Liver (tissue), 8 donors: ENCODE measurements at regions not wholly inside any gene's neighbourhood (a gene's known extent, or its start where the extent isn't known, plus 50 kb on each side); places are given as distances from the start of the nearest gene placed in this dataset.

Experiments used
- DNase-seq: peaks from one replicate; pipeline ENCODE4 v3.0.0-alpha.2; 2017; ENCODE audit warnings: low spot score
- H3K27ac ChIP-seq, 2 donors: one replicate each; pipeline ENCODE4 v1.7.0; 2013; ENCODE audit warnings: inconsistent platforms in 2 of 2, low read length in 2 of 2, control low read depth in 1 of 2, low read depth in 1 of 2, mild to moderate bottlenecking in 1 of 2
- H3K27me3 ChIP-seq, 4 donors: one replicate each; pipeline versions ENCODE4 v1.6.1 to v1.7.0; 2013; ENCODE audit warnings: low read length in 3 of 4, inconsistent platforms in 1 of 4, mild to moderate bottlenecking in 1 of 4, moderate library complexity in 1 of 4; ENCODE audit not compliant: control insufficient read depth in 4 of 4, insufficient read depth in 4 of 4
- H3K36me3 ChIP-seq, 4 donors: one replicate each; pipeline versions ENCODE4 v1.6.1 to v1.7.0; 2013; ENCODE audit warnings: low read length in 3 of 4, mild to moderate bottlenecking in 3 of 4, low read depth in 1 of 4, moderate library complexity in 1 of 4; ENCODE audit not compliant: control insufficient read depth in 4 of 4, insufficient read depth in 3 of 4
- H3K4me1 ChIP-seq, 4 donors: one replicate each; pipeline versions ENCODE4 v1.6.1 to v1.7.0; 2013; ENCODE audit warnings: low read length in 3 of 4, mild to moderate bottlenecking in 3 of 4, moderate library complexity in 1 of 4; ENCODE audit not compliant: control insufficient read depth in 4 of 4, insufficient read depth in 4 of 4
- H3K4me3 ChIP-seq, 3 donors: one replicate each; pipeline versions ENCODE4 v1.6.1 to v1.7.0; 2013; ENCODE audit warnings: low read length in 3 of 3, control low read depth in 1 of 3, low read depth in 1 of 3, mild to moderate bottlenecking in 1 of 3
- H3K9ac ChIP-seq, 2 donors: one replicate each; pipeline ENCODE4 v1.7.0; 2013; ENCODE audit warnings: low read length in 2 of 2, mild to moderate bottlenecking in 2 of 2, moderate library complexity in 2 of 2, control low read depth in 1 of 2, low read depth in 1 of 2
- H3K9me3 ChIP-seq, 4 donors: one replicate each; pipeline versions ENCODE4 v1.6.1 to v1.7.0; 2013; ENCODE audit warnings: low read length in 3 of 4; ENCODE audit not compliant: control insufficient read depth in 4 of 4
- CTCF ChIP-seq: fragments of 150-350 bp; IDR thresholded peaks from 2 replicates; pipeline ENCODE4 v1.5.1; 2017; ENCODE audit warnings: improper control_type of control experiment, low read depth, low read length; ENCODE audit not compliant: missing input control
- FOXA1 ChIP-seq: IDR thresholded peaks from 2 replicates; pipeline ENCODE4 v1.6.1; 2016; ENCODE audit warnings: antibody characterized with exemption
- FOXA2 ChIP-seq: IDR thresholded peaks from 2 replicates; pipeline ENCODE4 v1.6.1; 2016; ENCODE audit warnings: antibody characterized with exemption
- GABPA ChIP-seq, 2 donors: IDR thresholded peaks in 1 of 2; conservative IDR thresholded peaks in 1 of 2; 2 replicates each; pipeline ENCODE4 v1.6.1; 2016; ENCODE audit warnings: antibody characterized with exemption in 2 of 2, mild to moderate bottlenecking in 1 of 2, moderate library complexity in 1 of 2
- NR2F2 ChIP-seq: IDR thresholded peaks from 2 replicates; pipeline ENCODE4 v1.6.1; 2016; ENCODE audit warnings: antibody characterized with exemption
- RAD21 ChIP-seq, 2 donors: IDR thresholded peaks; 2 replicates each; pipeline ENCODE4 v1.6.1; 2016; ENCODE audit warnings: antibody characterized with exemption in 2 of 2, mild to moderate bottlenecking in 2 of 2
- RXRA ChIP-seq, 2 donors: IDR thresholded peaks; 2 replicates each; pipeline ENCODE4 v1.6.1; 2017 to 2018; ENCODE audit warnings: antibody characterized with exemption in 2 of 2, mild to moderate bottlenecking in 1 of 2
- SP1 ChIP-seq: IDR thresholded peaks from 2 replicates; pipeline ENCODE4 v1.6.1; 2018; ENCODE audit warnings: antibody characterized with exemption, mild to moderate bottlenecking
- YY1 ChIP-seq: IDR thresholded peaks from 2 replicates; pipeline ENCODE4 v1.6.1; 2016; ENCODE audit warnings: antibody characterized with exemption, mild to moderate bottlenecking
- ZBTB33 ChIP-seq: IDR thresholded peaks from 2 replicates; pipeline ENCODE4 v1.6.1; 2016; ENCODE audit warnings: antibody characterized with exemption
- WGBS: extraction: QIAGEN DNeasy Blood & Tissue Kit; methylation state at CpG from one replicate; pipeline ENCODE4 v1.1.7; 2013; 5-methylcytosine and 5-hydroxymethylcytosine counted together
- TF ChIP-seq, protein P1 (sequence below): IDR thresholded peaks from 2 replicates; pipeline ENCODE4 v1.6.1; 2016; ENCODE audit warnings: antibody characterized with exemption, mild to moderate bottlenecking
- donor health status: healthy.
- donor health status: healthy.
- donor health status: healthy.
- donor health status: healthy.
- donor health status: healthy.

DNA sequence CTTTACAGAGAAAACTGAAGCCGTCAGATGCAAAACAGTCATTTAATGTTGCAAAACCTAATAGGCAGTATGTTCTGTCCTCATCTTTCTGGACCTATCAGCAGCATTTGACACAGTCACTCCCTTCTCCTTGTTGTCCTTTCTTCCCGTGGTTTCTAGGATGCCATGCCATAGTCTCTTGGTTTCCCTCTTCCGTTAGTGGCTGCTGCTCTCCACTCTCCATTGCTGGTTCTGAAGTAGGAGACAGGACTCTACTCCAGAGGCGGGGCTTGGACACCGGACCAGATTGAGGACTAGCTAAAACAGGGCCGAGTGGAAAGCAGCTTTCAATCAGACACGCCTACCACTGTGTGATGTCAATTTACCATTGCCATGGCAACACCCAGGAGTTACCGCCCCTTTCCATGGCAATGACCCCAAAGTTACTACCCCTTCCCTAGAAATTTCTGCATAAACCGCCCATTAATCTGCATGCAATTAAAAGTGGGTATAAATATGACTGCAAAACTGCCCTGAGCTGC is 88.8 kb upstream of the CCDC160 start:
- peaks cover 0 to 2% (median 0%) of the 10 kb centered on the region in 4 donors for H3K27me3 ChIP-seq
- WGBS, result 69% methylated on average over 9 of the region's 9 CpGs
- no peak overlapping the region for H3K9ac ChIP-seq
- TF ChIP-seq FOXA2, result no peak
- no peak for TF ChIP-seq GABPA (IDR thresholded peaks at IDR 0.05 in 1 of 2, conservative IDR thresholded peaks at IDR 0.05 in 1 of 2)
- no peak for TF ChIP-seq ZBTB33
- no peak for TF ChIP-seq CTCF
- no peak for TF ChIP-seq FOXA1
- TF ChIP-seq SP1, result no peak
- TF ChIP-seq, protein P1, sequence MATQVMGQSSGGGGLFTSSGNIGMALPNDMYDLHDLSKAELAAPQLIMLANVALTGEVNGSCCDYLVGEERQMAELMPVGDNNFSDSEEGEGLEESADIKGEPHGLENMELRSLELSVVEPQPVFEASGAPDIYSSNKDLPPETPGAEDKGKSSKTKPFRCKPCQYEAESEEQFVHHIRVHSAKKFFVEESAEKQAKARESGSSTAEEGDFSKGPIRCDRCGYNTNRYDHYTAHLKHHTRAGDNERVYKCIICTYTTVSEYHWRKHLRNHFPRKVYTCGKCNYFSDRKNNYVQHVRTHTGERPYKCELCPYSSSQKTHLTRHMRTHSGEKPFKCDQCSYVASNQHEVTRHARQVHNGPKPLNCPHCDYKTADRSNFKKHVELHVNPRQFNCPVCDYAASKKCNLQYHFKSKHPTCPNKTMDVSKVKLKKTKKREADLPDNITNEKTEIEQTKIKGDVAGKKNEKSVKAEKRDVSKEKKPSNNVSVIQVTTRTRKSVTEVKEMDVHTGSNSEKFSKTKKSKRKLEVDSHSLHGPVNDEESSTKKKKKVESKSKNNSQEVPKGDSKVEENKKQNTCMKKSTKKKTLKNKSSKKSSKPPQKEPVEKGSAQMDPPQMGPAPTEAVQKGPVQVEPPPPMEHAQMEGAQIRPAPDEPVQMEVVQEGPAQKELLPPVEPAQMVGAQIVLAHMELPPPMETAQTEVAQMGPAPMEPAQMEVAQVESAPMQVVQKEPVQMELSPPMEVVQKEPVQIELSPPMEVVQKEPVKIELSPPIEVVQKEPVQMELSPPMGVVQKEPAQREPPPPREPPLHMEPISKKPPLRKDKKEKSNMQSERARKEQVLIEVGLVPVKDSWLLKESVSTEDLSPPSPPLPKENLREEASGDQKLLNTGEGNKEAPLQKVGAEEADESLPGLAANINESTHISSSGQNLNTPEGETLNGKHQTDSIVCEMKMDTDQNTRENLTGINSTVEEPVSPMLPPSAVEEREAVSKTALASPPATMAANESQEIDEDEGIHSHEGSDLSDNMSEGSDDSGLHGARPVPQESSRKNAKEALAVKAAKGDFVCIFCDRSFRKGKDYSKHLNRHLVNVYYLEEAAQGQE, result no peak
- no peak for TF ChIP-seq NR2F2
- TF ChIP-seq RXRA (IDR thresholded peaks at IDR 0.05), result no peak
- no peak for TF ChIP-seq RAD21 (IDR thresholded peaks at IDR 0.05)
- H3K9me3 ChIP-seq, result no peaks in the 10 kb centered on the region
- no peaks in the 10 kb centered on the region for H3K36me3 ChIP-seq
- H3K4me3 ChIP-seq, result no peak overlapping the region
- no peak overlapping the region for H3K27ac ChIP-seq
- no peak for DNase-seq
- peaks cover 0 to 2% (median 0%) of the 10 kb centered on the region in 4 donors for H3K4me1 ChIP-seq

DNA sequence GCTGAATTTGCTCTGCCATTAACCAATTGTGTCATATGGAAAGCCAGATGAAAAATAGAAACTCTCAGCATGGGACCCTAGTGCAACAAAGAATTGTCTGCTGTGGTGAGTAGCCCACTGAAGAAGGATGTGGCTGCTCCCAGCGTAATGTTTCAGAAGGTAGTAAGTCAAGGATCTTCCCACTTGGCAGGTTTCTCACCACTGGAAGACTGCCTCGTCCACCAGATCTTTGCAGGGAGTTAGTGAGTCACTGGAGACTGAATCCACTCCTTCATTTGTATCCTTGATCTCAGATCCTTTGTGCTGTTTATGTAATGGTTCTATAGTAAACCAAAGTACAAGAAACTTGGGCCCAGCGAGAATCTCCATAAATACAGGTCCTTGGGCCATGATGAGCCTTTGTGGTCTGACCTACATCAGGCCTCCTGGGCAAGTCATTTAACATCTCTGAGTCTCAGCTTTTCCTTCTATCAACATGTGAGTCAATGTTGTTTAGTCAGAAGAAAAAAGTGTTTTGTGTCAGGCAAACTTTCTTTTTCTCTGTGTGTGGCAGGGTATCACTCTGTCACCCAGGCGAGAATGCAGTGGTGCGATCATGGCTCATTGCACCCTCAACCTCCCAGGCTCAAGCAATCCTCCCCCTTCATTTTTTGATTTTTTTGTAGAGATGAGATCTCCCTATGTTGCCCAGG is 78.0 kb upstream of the CCDC160 start:
- Histone ChIP-seq H3K9ac (no peak overlapping the region), H3K4me1 (no peaks in the 10 kb centered on the region), H3K27me3 (peaks cover 0 to 2% (median 0%) of the 10 kb centered on the region in 4 donors), H3K27ac (no peak overlapping the region), H3K36me3 (no peaks in the 10 kb centered on the region), H3K9me3 (no peaks in the 10 kb centered on the region), H3K4me3 (no peak overlapping the region)
- no peak for DNase-seq
- 95% methylated on average over 5 of the region's 5 CpGs for WGBS
- TF ChIP-seq SP1, result no peak
- TF ChIP-seq RXRA (IDR thresholded peaks at IDR 0.05), result no peak
- TF ChIP-seq YY1, result no peak
- no peak for TF ChIP-seq FOXA2
